ENCODE measurements at regions not wholly inside any gene's neighbourhood (a gene's known extent, or its start where the extent isn't known, plus 50 kb on each side); places are given as distances from the start of the nearest gene placed in this dataset.

GRCh38 chr5:125181955-125182354 lies 435.5 kb upstream of the ZNF608 start:
- Histone ChIP-seq H3K4me3 (replicated peaks in 1 of 3; ENCODE audit: insufficient read depth in 1 of 3, low read depth in 1 of 3, low read length in 3 of 3) (no peak overlapping the region), H3K9ac (replicated peaks; ENCODE audit: extremely low read depth, insufficient read depth, low read length) (no peak overlapping the region), H3K4me1 (ENCODE audit: control insufficient read depth, extremely low read depth, insufficient read depth, low read length) (no peaks in the 10 kb centered on the region), H3K36me3 (ENCODE audit: control insufficient read depth in 2 of 2, extremely low read depth in 1 of 2, insufficient read depth in 2 of 2, low read length in 2 of 2) (no peaks in the 10 kb centered on the region), H3K79me2 (ENCODE audit: control insufficient read depth, insufficient read depth, low read length) (no peaks in the 10 kb centered on the region), H3K27me3 (ENCODE audit: control insufficient read depth in 2 of 2, insufficient read depth in 2 of 2, low read length in 2 of 2) (no peaks in the 10 kb centered on the region), H3K27ac (ENCODE audit: insufficient read depth, low read depth, low read length) (no peak overlapping the region), H3K4me2 (ENCODE audit: insufficient read depth, low read length) (no peak overlapping the region), H4K20me1 (replicated peaks; ENCODE audit: control insufficient read depth, extremely low read depth, insufficient read depth, low read length) (no peaks in the 10 kb centered on the region), H3K9me3 (replicated peaks; ENCODE audit: control insufficient read depth, insufficient read depth, low read length) (no peaks in the 10 kb centered on the region), H2AFZ (ENCODE audit: low read depth, low read length) (no peak overlapping the region), H3K9me1 (replicated peaks; ENCODE audit: control insufficient read depth, extremely low read depth, insufficient read depth, low read length) (no peaks in the 10 kb centered on the region)
- no peak for TF ChIP-seq CTCF (IDR thresholded peaks at IDR 0.05; ENCODE audit: extremely low read depth in 1 of 2, insufficient read depth in 1 of 2, low read depth in 1 of 2, low read length in 2 of 2)
- no peak for TF ChIP-seq EZH2 (IDR thresholded peaks at IDR 0.05; ENCODE audit: borderline replicate concordance, low read depth, low read length, severe bottlenecking)
- no peak for TF ChIP-seq JUN (IDR thresholded peaks at IDR 0.05; ENCODE audit: borderline replicate concordance, insufficient read depth, insufficient read length, low read depth)
- no peak for TF ChIP-seq GATA2 (IDR thresholded peaks at IDR 0.05; ENCODE audit: insufficient read depth, insufficient read length, low read depth, low read length)
- TF ChIP-seq MYC (IDR thresholded peaks at IDR 0.05; ENCODE audit: low read depth, low read length), result no peak
- TF ChIP-seq POLR2A (IDR thresholded peaks at IDR 0.05; ENCODE audit: low read depth, low read length), result no peak
- TF ChIP-seq MAX (IDR thresholded peaks at IDR 0.05; ENCODE audit: insufficient read depth, insufficient read length), result no peak
- FAIRE-seq (no peak), DNase-seq (ENCODE audit: low read depth, low spot score) (no peak)
- dilution Hi-C loops (cut with MboI; ENCODE audit: extremely low pct_ligation_motif_present, low sequenced_read_pairs) (no loop called here), intact Hi-C loops (cut with micrococcal nuclease) (no loop called here)
- ChIA-PET POLR2A (no interaction called here), CTCF (interaction anchor here (0.6 to 0.9 kb wide), 3 partner anchors 19 to 408 kb away, joined by 3 to 4 read pairs (median 3); no protein-coding TSS in a partner anchor)
- no TSS peak for BruUV-seq (replicated peaks)

Data from endothelial cell of umbilical vein (primary cell).